DOHH2 (cell line): ENCODE measurements at regions not wholly inside any gene's neighbourhood (a gene's known extent, or its start where the extent isn't known, plus 50 kb on each side); places are given as distances from the start of the nearest gene placed in this dataset.

Experiments
- H3F3A ChIP-seq: fragments of 200-600 bp; sonication (generic), shearing (Covaris generic); 2 replicates; pipeline ENCODE4 v1.6.0; 2016; ENCODE audit warnings: antibody characterized with exemption, mild to moderate bottlenecking; ENCODE audit not compliant: control insufficient read depth, insufficient read depth
- H3K27ac ChIP-seq: fragments of 200-600 bp; sonication (generic); 2 replicates; pipeline ENCODE4 v1.5.1; 2014; ENCODE audit warnings: low read depth, mild to moderate bottlenecking, low read length, moderate library complexity
- H3K27me3 ChIP-seq: fragments of 200-600 bp; sonication (generic); 2 replicates; pipeline ENCODE4 v1.6.1; 2014; ENCODE audit warnings: mild to moderate bottlenecking, low read length, mixed read lengths; ENCODE audit not compliant: control insufficient read depth
- H3K36me3 ChIP-seq: fragments of 200-600 bp; sonication (generic); 2 replicates; pipeline ENCODE4 v1.6.1; 2014; ENCODE audit warnings: mild to moderate bottlenecking, low read length, moderate library complexity, mixed read lengths; ENCODE audit not compliant: control insufficient read depth
- H3K4me1 ChIP-seq: fragments of 200-600 bp; sonication (generic); 2 replicates; pipeline ENCODE4 v1.6.1; 2014; ENCODE audit warnings: mild to moderate bottlenecking, low read length, mixed read lengths; ENCODE audit not compliant: control insufficient read depth
- H3K4me2 ChIP-seq: fragments of 200-600 bp; sonication (generic); 2 replicates; pipeline ENCODE4 v1.6.0; 2014; ENCODE audit warnings: mild to moderate bottlenecking, low read length, moderate library complexity
- H3K4me3 ChIP-seq: fragments of 200-600 bp; sonication (generic); 2 replicates; pipeline ENCODE4 v1.5.1; 2014; ENCODE audit warnings: mild to moderate bottlenecking, low read length, mixed read lengths
- H3K79me2 ChIP-seq: fragments of 200-600 bp; sonication (generic); 2 replicates; pipeline ENCODE4 v1.6.1; 2014; ENCODE audit warnings: mild to moderate bottlenecking, low read length, mixed read lengths; ENCODE audit not compliant: control insufficient read depth
- H3K9me2 ChIP-seq: fragments of 200-600 bp; sonication (generic); replicated peaks from 2 replicates; pipeline ENCODE4 v1.6.1; 2014; ENCODE audit warnings: mild to moderate bottlenecking, low read length, mixed read lengths; ENCODE audit not compliant: control insufficient read depth
- H3K9me3 ChIP-seq: fragments of 200-600 bp; sonication (generic); 2 replicates; pipeline ENCODE4 v1.6.1; 2014; ENCODE audit warnings: antibody characterized with exemption, low read length, mixed read lengths; ENCODE audit not compliant: control insufficient read depth, insufficient read depth
- H4K20me1 ChIP-seq: fragments of 200-600 bp; sonication (generic); 2 replicates; pipeline ENCODE4 v1.6.0; 2014; ENCODE audit warnings: low read depth, mild to moderate bottlenecking, antibody characterized with exemption, low read length, moderate library complexity; ENCODE audit not compliant: control insufficient read depth, insufficient read depth
- CTCF ChIP-seq: fragments of 200-600 bp; sonication (generic); IDR thresholded peaks from one replicate; pipeline ENCODE4 v1.5.1; 2014; ENCODE audit warnings: antibody characterized with exemption, mild to moderate bottlenecking, low read depth, low read length; ENCODE audit not compliant: poor library complexity, severe bottlenecking
- EZH2phosphoT487 ChIP-seq: fragments of 200-600 bp; sonication (generic); IDR thresholded peaks from 2 replicates; pipeline ENCODE4 v1.6.1; 2017; ENCODE audit warnings: borderline replicate concordance, mild to moderate bottlenecking, antibody characterized with exemption, low read length, moderate library complexity, mixed read lengths

GRCh38 chr20:41669708-41670263 lies 51.6 kb upstream of the CHD6 start:
- Histone ChIP-seq H3K27ac (no peak overlapping the region), H3K79me2 (no peaks in the 10 kb centered on the region), H3K4me3 (no peak overlapping the region), H3K9me3 (no peaks in the 10 kb centered on the region), H4K20me1 (no peaks in the 10 kb centered on the region), H3K4me2 (no peak overlapping the region), H3F3A (no peaks in the 10 kb centered on the region), H3K4me1 (peaks cover 18% of the 10 kb centered on the region), H3K9me2 (no peaks in the 10 kb centered on the region), H3K36me3 (no peaks in the 10 kb centered on the region), H3K27me3 (peaks cover 7% of the 10 kb centered on the region; the same call in 1 of the 2 replicates)
- TF ChIP-seq EZH2phosphoT487 (no peak), CTCF (no peak)

GRCh38 chr20:41668057-41668749 lies 50.0 kb upstream of the CHD6 start:
- Histone ChIP-seq H3F3A (no peaks in the 10 kb centered on the region), H3K36me3 (no peaks in the 10 kb centered on the region), H3K9me2 (no peaks in the 10 kb centered on the region), H4K20me1 (no peaks in the 10 kb centered on the region), H3K4me2 (no peak overlapping the region), H3K79me2 (no peaks in the 10 kb centered on the region), H3K9me3 (no peaks in the 10 kb centered on the region), H3K4me1 (peaks cover 18% of the 10 kb centered on the region), H3K27me3 (peaks cover 7% of the 10 kb centered on the region; the same call in 1 of the 2 replicates), H3K27ac (no peak overlapping the region), H3K4me3 (no peak overlapping the region)
- TF ChIP-seq CTCF (no peak), EZH2phosphoT487 (no peak)
